ENCODE measurements at regions not wholly inside any gene's neighbourhood (a gene's known extent, or its start where the extent isn't known, plus 50 kb on each side); places are given as distances from the start of the nearest gene placed in this dataset.
"Not testable (repeated sequence)": the region's sequence is repeated elsewhere in the genome, so short reads cannot be mapped to it uniquely, and the experiment has no call there.

- Mint-ChIP-seq H3K27me3 (ENCODE audit: insufficient read depth) (no peaks in the 10 kb centered on the region), H3K36me3 (ENCODE audit: low read depth) (no peaks in the 10 kb centered on the region), H3K4me1 (peaks cover 9% of the 10 kb centered on the region), H3K27ac (no peak overlapping the region), H3K4me3 (no peak overlapping the region), H3K9me3 (no peaks in the 10 kb centered on the region)
- Histone ChIP-seq H3K9ac (ENCODE audit: extremely low read depth, low read length, poor library complexity, severe bottlenecking) (no peak overlapping the region), H3K4me1 (ENCODE audit: control insufficient read depth, insufficient read depth, low read length) (no peaks in the 10 kb centered on the region), H3K27ac (ENCODE audit: low read depth, low read length) (peak overlapping the region; percentile 97), H3K36me3 (ENCODE audit: control insufficient read depth, insufficient read depth, low read length) (no peaks in the 10 kb centered on the region), H3K9me3 (ENCODE audit: control insufficient read depth, low read length) (no peaks in the 10 kb centered on the region), H3K4me3 (ENCODE audit: low read length) (no peak overlapping the region), H3K27me3 (ENCODE audit: control insufficient read depth, insufficient read depth, low read length, poor library complexity, severe bottlenecking) (no peaks in the 10 kb centered on the region)
- 59 to 83% methylated on average over 2 to 6 of the region's 6 CpGs for WGBS, 2 experiments (ENCODE audit: insufficient coverage in 1 of 2, insufficient read length in 1 of 2)
- no peak for DNase-seq
- TF ChIP-seq CTCF (conservative IDR thresholded peaks at IDR 0.05), result no peak
Measured at GRCh38 chr12:97075161-97075933, 168.3 kb downstream of the NEDD1 start.

GRCh38 chr12:97075934-97076630 is 169.0 kb downstream of the NEDD1 start:
- no peaks in the 10 kb centered on the region for H3K9me3 Mint-ChIP-seq
- H3K27me3 Mint-ChIP-seq (ENCODE audit: insufficient read depth), result no peaks in the 10 kb centered on the region
- H3K27ac ChIP-seq (ENCODE audit: low read depth, low read length), result peak overlapping the region; percentile 97
- H3K36me3 ChIP-seq (ENCODE audit: control insufficient read depth, insufficient read depth, low read length), result no peaks in the 10 kb centered on the region
- no peaks in the 10 kb centered on the region for H3K4me1 ChIP-seq (ENCODE audit: control insufficient read depth, insufficient read depth, low read length)
- WGBS, 2 experiments (ENCODE audit: insufficient coverage in 1 of 2, insufficient read length in 1 of 2), result 94 to 95% methylated on average over 2 to 6 of the region's 6 CpGs
- H3K4me3 Mint-ChIP-seq, result no peak overlapping the region
- no peaks in the 10 kb centered on the region for H3K36me3 Mint-ChIP-seq (ENCODE audit: low read depth)
- H3K9me3 ChIP-seq (ENCODE audit: control insufficient read depth, low read length), result no peaks in the 10 kb centered on the region
- peaks cover 9% of the 10 kb centered on the region for H3K4me1 Mint-ChIP-seq
- no peak overlapping the region for H3K4me3 ChIP-seq (ENCODE audit: low read length)
- no peak overlapping the region for H3K27ac Mint-ChIP-seq
- H3K27me3 ChIP-seq (ENCODE audit: control insufficient read depth, insufficient read depth, low read length, poor library complexity, severe bottlenecking), result no peaks in the 10 kb centered on the region
- no peak for TF ChIP-seq CTCF (conservative IDR thresholded peaks at IDR 0.05)
- no peak overlapping the region for H3K9ac ChIP-seq (ENCODE audit: extremely low read depth, low read length, poor library complexity, severe bottlenecking)
- no peak for DNase-seq

GRCh38 chr12:97076912-97077311 is 169.9 kb downstream of the NEDD1 start:
- 97 to 100% methylated on average over 3 to 9 of the region's 9 CpGs for WGBS, 2 experiments (ENCODE audit: insufficient coverage in 1 of 2, insufficient read length in 1 of 2)
- H3K27ac Mint-ChIP-seq; H3K9ac ChIP-seq (ENCODE audit: extremely low read depth, low read length, poor library complexity, severe bottlenecking); H3K27ac ChIP-seq (ENCODE audit: low read depth, low read length); DNase-seq; H3K36me3 Mint-ChIP-seq (ENCODE audit: low read depth); H3K9me3 ChIP-seq (ENCODE audit: control insufficient read depth, low read length); H3K27me3 Mint-ChIP-seq (ENCODE audit: insufficient read depth); H3K4me1 ChIP-seq (ENCODE audit: control insufficient read depth, insufficient read depth, low read length); H3K9me3 Mint-ChIP-seq; H3K4me3 Mint-ChIP-seq; H3K4me1 Mint-ChIP-seq; H3K36me3 ChIP-seq (ENCODE audit: control insufficient read depth, insufficient read depth, low read length); H3K27me3 ChIP-seq (ENCODE audit: control insufficient read depth, insufficient read depth, low read length, poor library complexity, severe bottlenecking); H3K4me3 ChIP-seq (ENCODE audit: low read length): not testable (repeated sequence)

Measured in endodermal cell (in vitro differentiated cells).